ENCODE measurements at regions not wholly inside any gene's neighbourhood (a gene's known extent, or its start where the extent isn't known, plus 50 kb on each side); places are given as distances from the start of the nearest gene placed in this dataset.
A peak's percentile ranks its signal among the peaks of the same experiment; 100 is the strongest.

DNA sequence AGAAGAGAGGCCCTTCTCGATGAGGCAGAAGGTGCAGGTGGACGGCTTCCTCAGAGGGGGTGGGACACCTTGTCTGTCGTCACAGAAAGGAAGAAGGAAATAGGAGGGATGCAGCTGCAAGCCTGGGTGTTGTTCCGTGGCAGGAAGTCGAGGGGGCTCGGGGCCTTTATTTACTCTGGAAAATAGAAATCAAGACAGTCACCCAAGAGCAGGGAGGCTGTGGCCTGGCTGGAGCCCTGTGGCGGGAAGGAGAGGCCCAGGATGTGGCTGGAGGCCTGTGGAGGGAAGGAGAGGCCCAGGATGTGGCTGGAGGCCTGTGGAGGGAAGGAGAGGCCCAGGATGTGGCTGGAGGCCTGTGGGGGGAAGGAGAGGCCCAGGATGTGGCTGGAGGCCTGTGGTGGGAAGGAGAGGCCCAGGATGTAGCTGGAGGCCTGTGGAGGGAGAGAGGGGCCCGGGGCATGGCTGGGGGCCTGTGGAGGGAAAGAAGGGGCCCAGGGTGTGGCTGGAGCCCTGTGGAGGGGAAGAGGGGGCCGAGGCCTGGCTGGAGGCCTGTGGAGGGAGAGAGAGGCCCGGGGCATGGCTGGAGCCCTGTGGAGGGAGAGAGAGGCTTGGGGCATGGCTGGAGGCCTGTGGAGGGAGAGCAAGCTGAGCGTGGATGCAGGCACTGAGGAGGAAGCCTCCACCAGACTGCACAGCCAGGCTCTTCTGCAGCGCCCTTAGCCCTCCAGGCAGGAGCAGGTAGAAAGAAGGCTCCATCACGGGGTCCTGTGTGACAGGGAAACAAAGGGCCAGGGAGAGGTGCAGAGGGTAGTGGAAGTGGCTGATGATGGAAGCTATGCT, 97.3 kb upstream of the SFMBT2 start:
- no peak for DNase-seq

DNA sequence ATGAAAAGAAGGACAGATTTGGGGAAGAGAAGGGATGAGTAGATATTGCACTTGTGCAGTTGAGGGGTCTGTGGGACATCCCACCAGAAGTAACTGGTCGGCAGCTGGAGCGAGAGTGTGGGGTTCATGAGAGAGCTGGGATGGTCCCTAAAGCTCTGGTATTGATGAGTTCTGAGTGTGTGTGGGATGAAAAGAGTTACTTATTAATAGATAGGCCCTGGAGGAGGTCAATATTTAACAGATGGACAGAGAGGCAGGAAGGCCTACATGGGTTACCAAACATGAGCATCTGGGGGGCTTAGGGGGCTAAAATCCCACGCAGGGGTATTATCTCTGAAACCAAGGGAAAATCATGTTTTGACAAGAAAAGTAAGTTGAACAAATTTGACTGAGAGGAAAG, 95.7 kb upstream of the SFMBT2 start:
- no peak for DNase-seq

DNA sequence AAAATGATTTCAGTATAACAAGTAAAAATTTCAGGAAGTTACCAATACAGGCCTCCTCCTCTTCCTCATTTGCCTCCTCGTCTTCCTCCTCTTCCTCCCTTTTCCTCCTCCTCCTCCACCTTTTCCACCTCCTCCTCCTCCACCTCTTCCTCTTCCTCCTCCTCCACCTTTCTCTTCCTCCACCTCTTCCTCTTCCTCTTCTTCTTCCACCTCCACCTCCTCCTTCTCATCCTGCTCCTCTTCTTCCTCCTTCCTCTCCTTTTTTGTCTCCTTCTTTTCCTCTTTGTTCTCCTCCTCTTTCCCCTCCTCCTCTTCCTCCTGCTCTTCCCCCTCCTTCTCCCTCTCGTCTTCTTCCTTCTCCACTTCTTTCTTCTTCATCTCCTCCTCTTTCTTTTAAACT, 94.4 kb upstream of the SFMBT2 start:
- no peak for DNase-seq

DNA sequence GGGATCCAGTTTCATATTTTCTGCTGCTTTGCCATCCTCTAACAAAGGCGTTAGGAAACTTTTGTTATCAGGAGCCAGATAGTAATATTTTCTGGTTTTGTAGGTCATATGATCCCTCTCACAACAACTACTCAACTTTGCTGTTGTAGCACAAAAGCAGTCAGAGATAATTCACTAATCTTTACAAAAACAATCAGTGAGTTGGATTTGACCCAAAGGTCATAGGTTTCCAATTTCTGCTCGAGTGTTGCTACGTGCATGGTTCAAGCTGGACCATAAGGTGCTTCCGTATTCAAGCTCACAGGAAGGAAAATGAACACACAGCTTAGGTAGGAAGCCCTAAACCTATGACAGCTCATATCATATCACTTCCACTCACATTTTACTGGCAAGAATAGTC, 92.4 kb upstream of the SFMBT2 start:
- no peak for DNase-seq

DNA sequence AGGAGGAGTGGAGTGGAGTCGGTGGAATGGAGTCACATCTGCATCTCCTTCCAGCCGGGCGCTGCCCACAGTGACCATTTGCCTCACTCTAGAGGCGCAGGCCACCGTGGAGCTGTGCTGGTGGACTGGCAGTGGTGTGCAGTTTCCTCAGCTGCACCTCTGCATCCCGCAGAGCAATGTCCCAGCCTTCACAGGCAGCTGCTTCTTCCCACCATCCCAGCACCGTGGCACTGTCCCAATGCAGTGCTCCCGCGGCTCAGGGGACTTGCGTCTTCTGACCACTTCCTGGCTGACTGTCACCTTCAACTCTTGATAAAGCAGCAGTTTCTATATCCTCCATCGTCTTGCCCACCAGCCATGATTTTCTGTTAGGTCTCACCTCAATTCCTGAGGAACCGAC, 90.3 kb upstream of the SFMBT2 start:
- no peak for DNase-seq

DNA sequence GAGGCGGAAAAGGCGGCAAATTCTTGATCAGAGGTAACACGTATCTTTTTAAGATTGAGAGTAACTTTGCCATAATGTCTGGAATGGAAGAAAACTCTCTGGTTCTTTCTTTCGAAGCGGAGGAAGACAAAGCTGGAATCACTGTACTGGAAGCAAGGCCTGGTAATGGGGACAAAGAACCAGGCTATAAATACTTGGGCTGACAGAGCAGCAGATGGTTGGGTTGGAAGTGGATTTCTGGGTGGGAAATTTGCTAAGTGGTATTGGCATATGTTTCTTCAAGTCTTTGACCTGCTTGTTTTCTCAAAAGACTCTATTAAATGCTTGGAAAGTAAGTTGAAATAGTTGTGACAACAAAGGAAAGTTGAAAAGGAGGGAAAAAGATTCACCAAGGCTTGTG, 87.3 kb upstream of the SFMBT2 start:
- no peak for DNase-seq

DNA sequence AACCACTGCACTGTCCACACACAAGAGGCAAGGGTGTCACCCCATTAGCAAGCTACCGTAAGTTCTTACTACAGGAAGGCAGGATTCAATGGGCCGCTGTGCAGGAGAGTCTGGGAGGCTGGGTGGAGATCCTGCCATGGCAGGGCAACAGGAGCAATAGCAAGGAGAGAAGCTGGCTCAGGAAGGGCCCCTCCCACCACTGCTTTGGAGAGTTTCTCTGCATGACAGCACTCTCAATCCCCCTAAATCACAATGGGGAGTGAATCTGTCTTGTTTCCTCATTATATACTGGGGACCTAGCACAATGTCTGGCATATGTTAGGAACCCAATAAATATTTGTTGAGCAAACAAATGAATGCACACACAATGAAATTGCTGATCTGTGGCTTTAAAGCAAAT, 83.2 kb upstream of the SFMBT2 start:
- no peak for DNase-seq

DNA sequence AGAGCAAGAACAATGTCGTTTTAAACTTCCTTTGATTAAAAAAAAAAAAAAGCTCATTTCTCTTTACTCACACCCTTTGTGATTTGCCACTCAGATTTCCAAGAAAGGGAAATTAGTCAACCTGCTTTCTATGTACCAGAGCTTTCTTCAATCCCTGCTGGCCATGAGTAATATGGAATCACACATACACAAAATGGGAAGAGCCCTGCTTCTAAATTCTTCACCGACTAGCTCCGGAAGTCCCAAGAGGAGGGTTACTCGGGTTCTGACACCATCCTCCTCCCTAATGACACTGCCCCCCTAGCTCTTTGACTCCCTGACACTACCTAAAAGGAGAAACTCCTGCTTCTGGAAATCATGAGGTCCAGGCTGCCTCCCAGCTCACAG, 81.8 kb upstream of the SFMBT2 start:
- no peak for DNase-seq

DNA sequence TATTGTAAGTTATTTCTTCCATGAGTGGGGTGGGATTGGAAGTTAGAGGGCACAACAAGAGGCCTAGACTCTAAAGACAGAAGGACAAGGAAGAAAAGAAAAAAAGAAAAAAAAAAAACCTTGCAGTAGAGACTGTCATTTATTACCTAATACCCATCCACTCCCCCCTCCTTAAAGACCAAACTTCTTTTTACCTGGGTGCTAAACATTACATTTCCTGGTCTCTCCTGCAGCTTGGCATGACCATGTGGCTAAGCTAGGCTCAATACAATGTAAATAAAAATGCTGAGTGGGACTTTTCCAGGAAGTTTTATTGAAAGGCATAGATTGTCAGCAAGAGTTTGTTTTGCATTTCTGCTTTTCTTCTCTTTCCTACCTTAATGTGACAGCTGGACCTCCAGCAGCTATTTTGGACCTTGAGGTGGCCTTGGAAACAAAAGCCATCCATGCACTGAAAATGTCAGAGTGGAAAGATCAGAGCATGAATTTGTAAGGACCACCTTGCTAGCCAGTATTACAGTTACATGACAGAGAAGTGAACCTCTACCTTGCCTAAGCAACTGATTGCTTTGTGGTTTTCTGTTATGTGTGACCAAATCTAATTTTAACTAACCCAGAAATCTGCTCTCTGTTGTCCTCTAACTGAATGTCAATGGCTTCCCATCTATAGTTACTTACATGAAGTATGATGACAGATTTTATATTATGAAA, 81.3 kb upstream of the SFMBT2 start:
- no peak for DNase-seq

DNA sequence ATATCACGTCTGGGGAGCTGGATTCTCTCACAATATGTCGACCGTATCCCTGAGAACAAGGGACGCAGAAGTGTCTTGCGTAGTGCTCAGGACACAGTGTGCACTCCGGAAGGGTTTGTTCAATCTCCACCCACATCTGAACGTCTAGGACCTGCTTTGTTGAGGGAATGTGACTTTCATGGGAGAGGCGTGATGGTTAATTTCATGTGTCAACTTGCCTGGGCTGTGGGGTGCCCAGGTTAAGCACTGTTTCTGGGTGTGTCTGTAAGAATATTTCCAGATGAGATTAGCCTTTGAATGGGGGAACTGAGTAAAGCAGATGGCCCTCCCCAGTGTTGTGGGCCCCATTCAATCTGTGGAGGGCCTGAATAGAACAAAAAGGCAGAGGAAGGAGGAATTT, 80.4 kb upstream of the SFMBT2 start:
- no peak for DNase-seq

DNA sequence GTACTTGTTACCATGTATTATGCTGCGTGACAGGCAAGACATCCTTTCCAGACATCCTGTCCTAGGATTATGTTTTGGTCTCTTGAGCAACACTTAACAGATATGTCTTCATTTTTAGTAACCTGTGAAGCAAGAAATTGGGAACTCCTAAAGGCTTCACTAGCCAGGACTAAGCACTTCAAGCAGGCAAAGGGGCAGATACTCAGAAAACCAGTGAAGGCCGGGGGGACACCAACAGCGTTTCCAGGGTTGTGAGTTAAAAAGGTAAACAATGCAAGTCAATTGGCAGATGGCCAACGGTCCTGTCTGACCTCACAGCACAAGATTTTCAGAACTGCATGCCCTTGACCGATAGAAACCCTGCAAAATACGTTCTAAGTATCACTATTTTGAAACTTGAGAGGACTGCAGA, 77.6 kb upstream of the SFMBT2 start:
- DNase-seq, result no peak

DNA sequence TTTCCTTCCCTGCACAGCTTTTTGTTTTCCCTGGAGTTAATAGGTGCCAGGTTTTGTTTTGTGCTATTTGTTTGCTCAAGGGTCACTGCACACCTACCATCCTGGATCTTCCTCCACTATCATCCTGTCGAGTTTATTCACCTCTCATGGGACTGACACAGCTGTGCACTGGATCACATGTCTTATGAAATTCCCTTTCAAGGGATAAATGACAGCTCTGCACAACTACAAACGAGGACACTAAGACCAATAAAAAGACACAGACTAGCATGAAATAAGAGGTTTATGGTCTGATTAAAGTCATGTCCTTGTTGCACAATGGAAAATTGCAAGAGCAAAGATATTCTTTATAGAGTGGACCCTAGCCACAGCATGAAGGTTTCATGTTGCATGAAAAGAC, 76.7 kb upstream of the SFMBT2 start:
- DNase-seq, result no peak

DNA sequence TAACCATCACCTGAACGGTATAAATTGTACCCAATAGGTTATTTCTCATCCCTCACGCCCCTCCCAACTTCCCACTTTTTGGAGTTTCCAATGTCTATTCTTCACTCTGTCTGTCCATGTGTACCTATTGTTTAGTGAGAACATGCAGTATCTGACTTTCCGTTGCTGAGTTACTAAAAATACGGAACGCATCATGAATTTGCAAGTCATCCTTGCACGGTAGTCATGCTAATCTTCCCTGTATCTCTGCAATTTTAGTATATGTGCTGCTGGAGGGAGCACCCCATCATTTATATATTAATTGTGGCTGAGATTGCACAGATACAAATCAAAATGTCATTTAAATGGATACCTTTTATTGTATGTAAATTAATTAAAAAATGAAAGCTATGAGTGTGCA, 75.7 kb upstream of the SFMBT2 start:
- no peak for DNase-seq

DNA sequence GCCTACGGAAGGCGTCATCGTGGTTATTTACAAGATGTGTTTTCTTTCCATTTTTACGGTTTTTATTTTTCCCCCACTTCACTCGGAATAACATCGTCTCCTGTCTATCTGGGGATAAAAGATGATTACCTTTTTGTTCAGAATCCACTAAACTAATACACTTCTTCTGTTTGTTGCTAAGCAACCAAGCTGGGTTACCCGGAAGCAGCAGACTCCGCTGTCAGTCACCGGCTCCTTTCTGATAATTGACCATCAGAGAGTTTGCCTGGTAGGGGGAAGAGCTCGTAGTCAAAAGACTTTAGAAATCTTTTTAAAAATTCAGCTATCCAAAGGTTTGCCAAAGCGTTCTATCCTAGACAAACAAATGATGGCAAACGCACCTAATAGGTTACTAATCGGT, 75.0 kb upstream of the SFMBT2 start:
- no peak for DNase-seq

DNA sequence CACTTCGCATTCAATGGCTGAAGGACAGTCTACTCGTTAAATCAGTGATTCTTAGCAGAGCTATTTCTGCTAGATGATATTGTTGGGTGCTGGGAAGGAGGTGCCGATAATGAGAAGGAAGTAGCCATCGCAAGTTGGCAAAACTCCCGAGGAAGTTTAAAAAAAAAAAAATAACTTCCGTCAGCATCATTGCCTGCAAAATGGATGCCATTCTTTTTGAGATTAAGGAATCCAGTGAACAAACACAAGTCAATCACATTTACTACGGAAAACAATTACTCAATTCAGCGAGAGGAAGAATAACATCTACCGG, 74.4 kb upstream of the SFMBT2 start:
- no peak for DNase-seq

DNA sequence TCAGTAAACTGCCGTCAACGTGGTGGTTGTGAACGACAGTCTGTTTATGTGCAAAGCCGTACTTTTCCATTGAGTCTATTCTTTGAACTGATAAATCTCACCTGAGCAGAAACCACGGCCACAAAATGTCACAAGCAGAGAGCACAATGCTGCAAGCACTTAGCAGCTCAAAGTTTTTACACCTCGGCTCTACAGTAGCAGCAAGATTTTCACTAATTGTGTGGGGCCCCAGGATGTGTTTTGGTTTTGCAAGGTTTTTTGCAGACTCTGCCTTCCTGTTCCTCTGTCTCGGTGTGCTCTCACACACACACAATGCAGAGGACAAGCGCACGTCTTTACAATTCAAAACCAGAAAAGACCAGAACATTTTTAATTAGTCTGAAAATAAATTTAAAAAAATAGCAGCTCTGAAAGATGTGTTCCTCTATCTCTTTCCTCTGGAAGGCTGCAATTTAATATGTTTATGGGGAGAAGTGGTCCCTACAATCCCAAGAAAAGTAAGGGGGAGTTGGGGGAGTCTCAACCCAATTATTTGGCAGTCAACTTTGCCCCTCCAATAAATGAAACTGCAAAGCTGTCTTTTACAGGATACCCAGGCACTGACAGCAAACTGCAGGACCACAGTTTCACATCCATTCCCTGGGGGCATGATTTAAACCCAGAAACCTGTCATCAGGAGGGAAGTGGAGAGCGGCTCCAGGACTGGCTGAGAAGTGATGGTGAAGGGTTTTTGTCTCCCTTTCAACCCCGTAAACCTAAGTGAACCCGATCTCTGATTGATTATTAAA, 73.8 kb upstream of the SFMBT2 start:
- DNase-seq, result peak; percentile 76

DNA sequence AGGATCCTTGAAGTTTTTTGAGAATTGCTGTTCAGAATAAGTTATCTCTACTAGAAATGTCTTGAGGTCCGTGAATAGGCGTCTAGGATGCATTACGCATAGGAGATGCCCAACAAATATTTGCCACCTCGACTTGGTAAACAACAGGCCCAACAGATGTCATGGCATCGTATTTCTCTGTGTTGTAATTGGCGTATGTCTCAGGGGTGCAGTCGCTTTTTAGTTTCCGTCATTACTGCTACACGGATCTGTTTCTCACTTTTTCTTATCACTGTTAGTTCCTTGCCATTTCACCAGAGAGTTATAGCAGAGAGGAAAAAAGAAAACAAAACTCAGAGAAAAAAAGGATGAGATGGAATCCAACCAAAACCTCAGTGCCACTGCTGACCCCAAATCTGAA, 73.0 kb upstream of the SFMBT2 start:
- no peak for DNase-seq

DNA sequence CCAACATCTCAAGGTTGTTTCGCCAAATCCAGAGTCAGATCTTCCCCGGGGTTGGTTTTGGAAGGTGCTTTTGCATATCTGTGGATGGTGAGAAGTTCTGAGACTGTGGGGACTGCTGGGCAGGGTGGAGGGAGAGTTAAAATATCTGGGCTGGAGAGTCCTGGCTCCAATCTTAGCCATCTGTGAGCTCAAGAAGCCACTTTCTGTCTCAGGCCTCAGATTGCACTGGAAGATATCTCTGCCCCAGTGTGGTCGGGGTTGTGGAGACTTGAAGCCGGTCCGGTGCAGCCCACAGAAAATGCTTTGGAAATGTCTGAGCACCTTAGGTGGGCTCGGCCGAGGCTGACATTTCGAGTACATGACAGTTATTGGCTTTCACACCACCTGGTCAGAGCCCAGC, 72.2 kb upstream of the SFMBT2 start:
- no peak for DNase-seq

DNA sequence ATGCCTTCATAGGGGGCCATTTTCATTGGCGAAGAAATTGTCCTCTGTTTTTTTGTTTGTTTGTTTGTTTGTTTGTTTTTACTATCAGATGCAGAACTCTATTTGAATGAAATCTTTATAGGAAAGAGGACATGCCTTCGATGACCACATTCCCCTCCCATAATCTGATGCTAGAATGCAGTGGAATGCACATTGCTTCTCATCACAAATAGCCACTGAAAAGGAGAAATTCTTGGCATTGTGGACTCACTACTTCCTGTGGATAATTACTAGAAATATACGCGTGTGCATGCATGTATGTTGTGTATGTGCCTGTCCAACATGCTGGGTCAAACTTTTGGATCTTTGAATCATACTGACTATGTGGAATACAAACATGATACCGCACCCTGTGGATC, 70.5 kb upstream of the SFMBT2 start:
- no peak for DNase-seq

DNA sequence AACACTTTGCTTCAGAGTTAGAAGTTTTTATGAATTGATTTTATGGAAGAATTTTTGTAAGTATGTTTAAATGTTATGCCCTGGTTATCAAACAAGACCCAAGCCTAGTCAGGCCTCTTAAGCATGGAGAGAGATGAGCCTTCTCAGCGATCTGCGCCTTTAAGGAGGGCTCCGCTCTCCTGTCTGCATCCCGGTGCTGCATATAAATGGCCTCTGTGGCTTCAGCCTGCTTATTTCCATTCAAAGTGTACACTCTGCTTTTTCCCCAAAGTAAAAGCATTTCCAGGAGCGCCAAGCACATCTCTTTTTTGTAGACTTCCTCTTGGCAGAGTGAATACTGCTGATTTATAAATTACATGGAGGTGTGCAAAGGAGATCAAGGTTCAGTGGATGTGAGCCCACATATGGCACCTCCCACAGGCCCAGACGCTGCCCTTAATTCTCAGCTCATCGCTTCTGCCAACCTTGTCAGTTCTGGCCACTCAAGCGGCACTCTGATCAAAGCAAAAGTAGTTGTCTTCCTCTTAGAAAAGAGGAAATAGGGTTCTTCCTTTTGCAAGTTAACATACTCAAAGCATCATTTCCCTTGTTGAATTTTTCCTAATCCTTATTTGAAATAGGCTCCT, 70.0 kb upstream of the SFMBT2 start:
- DNase-seq, result peak; percentile 43

DNA sequence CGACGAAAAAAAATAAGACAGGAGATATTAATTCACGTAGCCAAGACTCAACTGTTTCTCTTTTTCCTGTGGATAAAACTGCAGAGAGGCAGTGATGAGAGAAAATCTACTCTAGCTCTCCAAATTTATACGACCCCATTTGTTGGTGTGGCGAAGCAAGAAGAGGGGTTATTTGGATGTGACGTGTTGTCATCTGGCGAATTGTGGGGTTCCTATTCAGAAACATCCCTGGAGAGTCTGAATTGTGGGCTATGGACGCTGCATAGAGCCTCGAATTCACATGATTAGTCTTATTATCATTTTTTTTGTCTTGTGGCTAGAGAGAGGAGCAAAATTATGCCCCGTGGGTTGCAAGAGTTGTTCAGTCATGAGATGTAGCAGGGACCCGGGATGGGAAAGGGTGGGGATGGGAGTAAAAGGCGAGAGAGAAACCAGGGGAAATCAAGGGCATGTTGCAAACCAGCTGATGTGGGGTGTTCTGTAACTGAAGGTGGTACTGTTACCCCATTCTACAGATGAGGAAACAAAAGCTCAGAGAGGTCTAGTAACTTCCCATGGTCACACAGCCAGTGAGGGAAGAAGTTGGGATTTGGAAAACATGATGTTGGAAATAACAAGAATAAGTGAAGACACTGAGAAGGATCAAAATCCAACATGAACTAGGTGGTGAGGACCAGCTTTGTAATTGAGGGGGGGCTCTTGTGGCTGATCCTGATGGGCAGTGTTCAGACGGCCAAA, 69.2 kb upstream of the SFMBT2 start:
- DNase-seq, result no peak

DNA sequence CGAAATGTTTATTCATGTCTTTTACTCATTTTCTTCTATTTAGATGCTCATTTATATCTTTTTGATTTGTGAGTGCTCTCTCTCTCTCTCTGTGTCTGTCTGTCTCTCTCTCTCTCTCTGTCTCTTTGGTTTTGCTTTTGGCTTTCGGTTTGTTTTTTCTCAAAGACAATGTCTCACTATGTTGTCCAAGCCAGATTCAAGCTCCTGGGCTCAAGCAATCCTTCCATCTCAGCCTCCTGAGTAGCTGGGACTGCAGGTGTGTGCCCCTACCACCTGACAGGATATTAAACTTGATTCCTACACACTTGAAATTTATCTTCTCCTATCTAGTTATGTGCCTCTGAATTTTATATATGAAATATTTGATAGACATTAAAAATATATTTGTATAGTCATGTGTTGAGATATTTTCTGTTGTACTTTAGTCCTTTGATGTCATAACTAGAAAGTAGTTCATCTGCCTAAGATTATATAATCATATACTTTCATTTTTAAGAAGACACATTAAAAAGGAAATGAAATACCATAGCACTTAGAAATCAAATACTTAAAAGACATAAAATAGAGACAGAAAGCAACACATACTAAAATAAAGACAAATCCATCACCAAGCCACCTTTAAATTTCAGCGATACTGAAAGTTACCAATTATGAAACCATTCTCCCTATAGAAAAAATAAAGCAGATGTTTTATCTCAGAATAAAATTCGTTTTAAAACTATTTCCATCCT, 68.1 kb upstream of the SFMBT2 start:
- no peak for DNase-seq
